D721Med (cell line): ENCODE measurements at regions not wholly inside any gene's neighbourhood (a gene's known extent, or its start where the extent isn't known, plus 50 kb on each side); places are given as distances from the start of the nearest gene placed in this dataset.

Source experiments
- DNase-seq: peaks from one replicate; pipeline ENCODE4 v3.0.0; 2011; ENCODE audit warnings: low spot score; ENCODE audit not compliant: insufficient read length
- FAIRE-seq: peaks from 2 replicates; lab custom pipeline; 2011; peaks lifted over from hg19 to GRCh38; lab: Jason Lieb, UNC
- TF ChIP-seq, protein P1 (sequence below): IDR thresholded peaks from 2 replicates; pipeline ENCODE4 v1.5.1; 2012; ENCODE audit warnings: mild to moderate bottlenecking, control low read depth; ENCODE audit not compliant: insufficient read depth; ENCODE audit errors: missing control alignments

DNA sequence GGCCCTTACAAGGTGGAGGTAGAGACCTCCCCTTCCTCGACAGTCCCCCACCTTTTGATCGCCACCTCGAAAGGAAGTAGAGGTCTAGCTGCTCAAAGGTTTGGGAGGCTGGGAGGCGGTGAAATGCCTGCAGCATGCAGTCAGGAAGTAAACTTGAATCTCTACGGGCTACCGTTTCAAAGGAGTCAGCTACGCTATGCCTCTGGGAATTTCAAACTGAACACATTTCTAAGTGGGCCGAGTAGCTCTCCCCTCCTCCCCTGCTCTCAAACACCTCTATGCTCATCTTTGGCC is 68.0 kb downstream of the CXCL12 start:
- FAIRE-seq (no peak), DNase-seq (no peak)
- TF ChIP-seq, protein P1, sequence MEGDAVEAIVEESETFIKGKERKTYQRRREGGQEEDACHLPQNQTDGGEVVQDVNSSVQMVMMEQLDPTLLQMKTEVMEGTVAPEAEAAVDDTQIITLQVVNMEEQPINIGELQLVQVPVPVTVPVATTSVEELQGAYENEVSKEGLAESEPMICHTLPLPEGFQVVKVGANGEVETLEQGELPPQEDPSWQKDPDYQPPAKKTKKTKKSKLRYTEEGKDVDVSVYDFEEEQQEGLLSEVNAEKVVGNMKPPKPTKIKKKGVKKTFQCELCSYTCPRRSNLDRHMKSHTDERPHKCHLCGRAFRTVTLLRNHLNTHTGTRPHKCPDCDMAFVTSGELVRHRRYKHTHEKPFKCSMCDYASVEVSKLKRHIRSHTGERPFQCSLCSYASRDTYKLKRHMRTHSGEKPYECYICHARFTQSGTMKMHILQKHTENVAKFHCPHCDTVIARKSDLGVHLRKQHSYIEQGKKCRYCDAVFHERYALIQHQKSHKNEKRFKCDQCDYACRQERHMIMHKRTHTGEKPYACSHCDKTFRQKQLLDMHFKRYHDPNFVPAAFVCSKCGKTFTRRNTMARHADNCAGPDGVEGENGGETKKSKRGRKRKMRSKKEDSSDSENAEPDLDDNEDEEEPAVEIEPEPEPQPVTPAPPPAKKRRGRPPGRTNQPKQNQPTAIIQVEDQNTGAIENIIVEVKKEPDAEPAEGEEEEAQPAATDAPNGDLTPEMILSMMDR, result no peak

DNA sequence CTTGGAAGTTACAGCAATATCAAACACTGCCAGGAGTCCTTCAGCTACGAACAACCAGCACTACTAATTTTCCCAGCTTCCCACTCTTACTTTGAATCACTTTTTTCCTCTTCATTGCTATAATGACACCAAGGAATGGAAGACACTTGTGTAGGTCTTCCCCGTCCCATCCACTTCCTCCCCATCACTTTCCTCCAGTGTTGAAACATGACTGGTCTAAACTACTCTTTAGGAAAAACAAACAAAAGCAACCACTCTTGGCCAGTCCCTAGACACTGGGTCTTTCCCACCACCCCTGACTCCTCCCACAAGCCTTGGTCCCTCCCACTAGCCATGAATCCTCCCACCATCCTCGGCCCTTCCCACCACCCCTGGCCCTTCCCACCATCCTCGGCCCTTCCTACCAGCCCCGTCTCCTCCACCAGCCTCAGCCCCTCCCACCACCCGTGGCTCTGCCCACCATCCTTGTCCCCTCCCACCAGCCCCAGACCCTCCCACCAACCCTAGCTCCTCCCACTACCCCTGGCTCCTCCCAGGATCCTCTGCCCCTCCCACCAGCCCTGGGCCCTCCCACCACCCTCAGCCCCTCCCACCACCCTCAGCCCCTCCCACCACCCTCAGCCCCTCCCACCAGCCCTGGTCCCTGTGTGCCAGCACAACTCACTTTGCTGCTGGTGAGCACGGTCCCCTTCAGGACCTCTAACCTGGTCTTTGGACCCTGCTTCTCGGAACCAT is 68.5 kb downstream of the CXCL12 start:
- no peak for DNase-seq
- FAIRE-seq, result no peak
- TF ChIP-seq, protein P1, result no peak

DNA sequence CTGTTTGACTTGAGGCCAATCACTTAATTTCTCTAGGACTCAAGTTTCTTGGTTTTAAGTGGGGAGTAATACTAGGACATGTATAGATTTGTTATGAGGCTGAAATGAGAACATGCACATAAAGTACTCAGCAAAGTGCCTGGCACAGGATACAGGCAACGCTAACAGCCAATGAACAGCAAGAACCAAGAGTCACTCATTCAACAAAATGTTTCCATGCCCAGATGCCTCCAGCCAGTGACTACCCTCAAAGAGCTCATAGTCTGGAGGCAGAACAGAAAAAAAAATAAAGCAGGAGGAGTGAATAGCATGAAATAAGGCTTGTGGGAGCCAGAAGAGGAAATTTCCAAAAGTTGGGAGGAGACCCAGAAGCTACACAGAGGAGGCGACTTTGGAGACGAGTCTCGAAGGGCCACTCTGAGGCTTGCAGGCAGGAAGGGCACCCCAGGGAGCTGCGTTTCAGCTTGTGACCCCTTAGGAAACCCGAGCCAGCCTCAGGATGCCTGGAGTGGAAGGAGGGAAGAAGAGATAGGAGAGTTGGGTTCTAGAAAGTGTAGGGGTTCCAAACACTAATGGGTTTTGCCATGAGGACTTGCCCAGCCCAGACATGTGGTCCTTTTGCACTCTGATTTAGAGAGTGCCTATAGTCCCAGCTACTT is 70.0 kb downstream of the CXCL12 start:
- DNase-seq (no peak), FAIRE-seq (no peak)
- TF ChIP-seq, protein P1, result no peak

DNA sequence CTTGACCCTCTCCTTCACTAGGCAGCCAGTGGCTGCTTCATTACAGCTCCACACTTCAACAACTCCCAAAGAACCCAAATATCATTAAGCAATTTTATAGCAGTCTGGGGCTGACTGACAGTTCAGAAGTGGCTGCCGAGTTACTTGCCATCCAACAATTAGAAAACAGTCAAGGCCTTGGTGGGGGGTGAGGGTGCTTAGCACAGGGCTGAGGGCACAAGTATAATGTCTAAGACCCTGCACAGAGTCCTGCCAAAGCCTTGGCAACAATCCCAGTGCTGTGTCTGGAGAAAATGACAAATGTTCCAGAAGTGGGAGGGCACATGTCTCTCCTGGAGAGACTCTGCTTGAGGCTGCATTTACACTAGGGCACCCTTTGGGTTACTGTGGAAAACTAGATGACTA is 71.1 kb downstream of the CXCL12 start:
- no peak for DNase-seq
- TF ChIP-seq, protein P1, result no peak
- no peak for FAIRE-seq

DNA sequence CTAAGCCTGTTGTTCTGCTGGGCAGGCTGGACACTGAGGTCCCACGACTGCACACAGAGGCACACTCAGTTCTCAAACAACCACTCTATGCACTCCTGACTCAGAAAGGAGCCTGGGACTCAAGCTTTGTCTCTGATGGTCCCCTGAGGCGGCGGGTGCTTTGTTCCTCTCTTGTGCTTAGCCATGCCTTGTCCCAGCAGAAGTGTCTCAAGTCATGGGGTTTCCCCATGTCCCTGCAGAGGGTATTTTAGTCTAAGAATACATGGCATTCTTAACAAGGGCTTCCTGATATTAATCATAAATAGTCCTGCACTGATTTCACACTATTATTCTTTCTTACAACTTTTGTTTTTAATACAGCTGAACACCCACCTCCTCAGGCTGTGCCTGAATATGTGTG is 72.5 kb downstream of the CXCL12 start:
- TF ChIP-seq, protein P1, result no peak
- FAIRE-seq (no peak), DNase-seq (no peak)

DNA sequence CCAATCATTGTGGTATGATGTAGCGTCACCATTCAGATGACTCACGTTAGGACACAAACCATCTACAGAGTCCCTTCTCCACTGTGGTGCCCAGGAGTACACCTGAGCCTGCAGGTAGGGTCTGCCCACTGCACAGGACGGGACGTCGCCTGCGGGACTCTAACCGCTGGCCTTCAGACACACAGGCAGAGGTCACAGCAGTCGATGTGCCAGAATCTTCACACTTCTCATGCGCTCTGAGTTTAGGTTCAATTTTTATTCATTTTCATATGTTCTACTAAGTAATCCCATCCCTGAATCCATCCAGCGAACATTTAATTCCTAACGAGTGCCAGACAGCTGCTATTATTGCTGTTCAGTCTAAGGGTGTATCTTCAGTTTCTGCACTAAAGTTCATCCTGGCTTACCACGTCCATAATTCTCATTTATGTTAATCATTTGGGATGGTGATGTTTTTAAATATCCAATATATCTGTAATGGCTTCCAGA is 73.3 kb downstream of the CXCL12 start:
- FAIRE-seq, result no peak
- DNase-seq, result no peak
- TF ChIP-seq, protein P1, result no peak
